ENCODE measurements at regions not wholly inside any gene's neighbourhood (a gene's known extent, or its start where the extent isn't known, plus 50 kb on each side); places are given as distances from the start of the nearest gene placed in this dataset.

DNA sequence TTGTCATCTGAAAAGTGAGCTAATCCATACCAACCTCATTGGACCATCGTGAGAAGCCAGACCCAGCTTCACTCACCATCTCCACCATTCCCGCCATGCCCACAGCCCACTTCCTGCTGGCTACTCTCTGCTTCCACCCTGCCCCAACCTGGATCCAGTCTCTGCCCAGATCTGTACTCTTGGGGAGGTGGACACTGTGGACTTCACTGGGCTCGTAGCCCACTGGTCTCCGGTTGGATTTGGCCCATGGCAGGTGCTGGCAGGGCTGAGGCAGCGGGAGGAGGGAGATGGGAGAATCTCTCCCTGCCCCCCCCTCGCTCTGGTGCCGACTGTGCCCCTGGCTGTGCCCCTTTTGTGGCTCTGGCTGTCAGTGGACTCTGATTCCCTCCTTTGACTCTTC is 193.8 kb downstream of the ABHD5 start:
- H3K27ac ChIP-seq (ENCODE audit: low read depth, low read length), result no peak overlapping the region
- no peaks in the 10 kb centered on the region for H3K27me3 ChIP-seq (ENCODE audit: control insufficient read depth, insufficient read depth, low read length)
- TF ChIP-seq, protein P1, sequence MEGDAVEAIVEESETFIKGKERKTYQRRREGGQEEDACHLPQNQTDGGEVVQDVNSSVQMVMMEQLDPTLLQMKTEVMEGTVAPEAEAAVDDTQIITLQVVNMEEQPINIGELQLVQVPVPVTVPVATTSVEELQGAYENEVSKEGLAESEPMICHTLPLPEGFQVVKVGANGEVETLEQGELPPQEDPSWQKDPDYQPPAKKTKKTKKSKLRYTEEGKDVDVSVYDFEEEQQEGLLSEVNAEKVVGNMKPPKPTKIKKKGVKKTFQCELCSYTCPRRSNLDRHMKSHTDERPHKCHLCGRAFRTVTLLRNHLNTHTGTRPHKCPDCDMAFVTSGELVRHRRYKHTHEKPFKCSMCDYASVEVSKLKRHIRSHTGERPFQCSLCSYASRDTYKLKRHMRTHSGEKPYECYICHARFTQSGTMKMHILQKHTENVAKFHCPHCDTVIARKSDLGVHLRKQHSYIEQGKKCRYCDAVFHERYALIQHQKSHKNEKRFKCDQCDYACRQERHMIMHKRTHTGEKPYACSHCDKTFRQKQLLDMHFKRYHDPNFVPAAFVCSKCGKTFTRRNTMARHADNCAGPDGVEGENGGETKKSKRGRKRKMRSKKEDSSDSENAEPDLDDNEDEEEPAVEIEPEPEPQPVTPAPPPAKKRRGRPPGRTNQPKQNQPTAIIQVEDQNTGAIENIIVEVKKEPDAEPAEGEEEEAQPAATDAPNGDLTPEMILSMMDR (IDR thresholded peaks at IDR 0.05; ENCODE audit: low read depth, low read length), result no peak
- no peak for DNase-seq (ENCODE audit: low read depth, low spot score)
- H3K9me3 ChIP-seq (ENCODE audit: control insufficient read depth, insufficient read depth, low read length), result peaks cover 3% of the 10 kb centered on the region; the same call in 1 of the 2 replicates
- H3K4me3 ChIP-seq (ENCODE audit: low read depth, low read length), result no peak overlapping the region
- ChIA-PET POLR2A (no interaction called here), CTCF (no interaction called here)

DNA sequence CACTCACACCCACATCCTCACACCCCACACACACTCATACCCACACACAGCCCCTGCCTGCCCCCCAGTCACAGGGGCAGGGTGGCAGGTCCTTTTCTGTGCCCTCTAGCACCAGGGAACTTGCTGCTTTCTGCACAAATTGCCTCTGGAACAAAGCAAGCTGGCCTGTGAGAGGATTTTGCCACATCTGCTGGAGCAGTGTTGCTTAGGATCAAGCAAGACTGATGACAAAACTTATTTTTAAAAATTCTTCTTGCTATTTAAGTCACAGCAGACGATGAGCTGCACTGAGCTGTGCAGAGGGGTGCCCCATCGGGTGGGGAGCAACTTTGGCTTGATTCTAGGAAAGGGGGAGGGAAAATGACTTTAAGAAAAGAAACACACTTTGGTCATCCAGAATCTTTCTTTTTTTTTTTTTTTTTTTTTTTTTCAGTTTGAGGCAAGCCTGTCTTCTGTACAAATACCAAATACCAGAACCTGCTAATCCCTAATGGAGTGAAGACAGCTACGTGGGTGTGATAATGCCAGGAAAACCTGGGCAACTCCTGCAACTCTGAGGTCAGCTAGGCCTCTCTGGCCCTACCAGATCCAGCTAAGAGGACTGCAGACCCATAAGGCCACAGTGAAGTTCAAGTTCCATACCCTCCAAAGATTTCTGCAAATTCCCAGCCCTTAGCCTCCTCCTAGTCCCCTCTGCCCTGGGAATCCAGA is 195.3 kb downstream of the ABHD5 start:
- ChIA-PET POLR2A (no interaction called here), CTCF (interaction anchor here (0.6 kb wide), 1 partner anchor 117 kb away, joined by 3 read pairs; no protein-coding TSS in a partner anchor)
- Histone ChIP-seq H3K9me3 (ENCODE audit: control insufficient read depth, insufficient read depth, low read length) (peaks cover 3% of the 10 kb centered on the region; the same call in 1 of the 2 replicates), H3K4me3 (ENCODE audit: low read depth, low read length) (no peak overlapping the region), H3K27ac (ENCODE audit: low read depth, low read length) (no peak overlapping the region), H3K27me3 (ENCODE audit: control insufficient read depth, insufficient read depth, low read length) (no peaks in the 10 kb centered on the region)
- no peak for DNase-seq (ENCODE audit: low read depth, low spot score)
- TF ChIP-seq, protein P1 (IDR thresholded peaks at IDR 0.05; ENCODE audit: low read depth, low read length), result no peak

- CTCF ChIA-PET, result no interaction called here
- TF ChIP-seq, protein P1 (IDR thresholded peaks at IDR 0.05; ENCODE audit: low read depth, low read length), result no peak
- POLR2A ChIA-PET, result no interaction called here
Measured at GRCh38 chr3:43892061-43892460, 201.3 kb downstream of the ABHD5 start.

DNA sequence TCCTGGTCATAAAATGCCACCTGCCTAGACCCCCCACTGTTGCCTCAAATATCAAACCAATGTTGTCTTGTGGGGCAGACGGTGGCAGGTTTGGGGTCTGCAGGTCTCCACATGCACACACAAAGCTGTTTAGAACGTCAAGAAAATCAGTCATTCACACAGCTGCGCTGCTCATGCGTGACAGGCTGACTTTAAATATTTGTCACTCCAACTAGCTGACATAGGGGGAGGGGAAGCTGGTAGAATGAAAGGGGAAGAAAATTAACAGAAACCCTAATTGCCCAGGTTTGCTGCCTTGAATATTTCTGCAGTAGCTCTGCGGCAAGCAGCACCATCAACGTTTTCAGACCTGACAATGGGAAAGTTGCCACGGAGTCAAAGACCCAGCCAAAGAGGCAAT is 201.8 kb downstream of the ABHD5 start:
- no peaks in the 10 kb centered on the region for H3K9me3 ChIP-seq (ENCODE audit: control insufficient read depth, insufficient read depth, low read length)
- no peaks in the 10 kb centered on the region for H3K27me3 ChIP-seq (ENCODE audit: control insufficient read depth, insufficient read depth, low read length)
- no peak overlapping the region for H3K4me3 ChIP-seq (ENCODE audit: low read depth, low read length)
- ChIA-PET CTCF (no interaction called here), POLR2A (no interaction called here)
- H3K27ac ChIP-seq (ENCODE audit: low read depth, low read length), result no peak overlapping the region
- no peak for DNase-seq (ENCODE audit: low read depth, low spot score)
- TF ChIP-seq, protein P1 (IDR thresholded peaks at IDR 0.05; ENCODE audit: low read depth, low read length), result no peak

More at GRCh38 chr3:43892061-43892460, 201.3 kb downstream of the ABHD5 start:
- no peak overlapping the region for H3K4me3 ChIP-seq (ENCODE audit: low read depth, low read length)
- no peak for DNase-seq (ENCODE audit: low read depth, low spot score)
- H3K27me3 ChIP-seq (ENCODE audit: control insufficient read depth, insufficient read depth, low read length), result no peaks in the 10 kb centered on the region
- H3K27ac ChIP-seq (ENCODE audit: low read depth, low read length), result no peak overlapping the region
- H3K9me3 ChIP-seq (ENCODE audit: control insufficient read depth, insufficient read depth, low read length), result no peaks in the 10 kb centered on the region

- TF ChIP-seq, protein P1 (IDR thresholded peaks at IDR 0.05; ENCODE audit: low read depth, low read length), result no peak
- no peaks in the 10 kb centered on the region for H3K27me3 ChIP-seq (ENCODE audit: control insufficient read depth, insufficient read depth, low read length)
- DNase-seq (ENCODE audit: low read depth, low spot score), result no peak
- peak overlapping the region; percentile 56 for H3K4me3 ChIP-seq (ENCODE audit: low read depth, low read length)
- H3K27ac ChIP-seq (ENCODE audit: low read depth, low read length), result no peak overlapping the region
- ChIA-PET CTCF (interaction anchor here (0.6 to 1.0 kb wide), 3 partner anchors 39 to 171 kb away, joined by 3 read pairs; no protein-coding TSS in a partner anchor), POLR2A (interaction anchor here (0.7 kb wide), 1 partner anchor 36 kb away, joined by 3 read pairs; no protein-coding TSS in a partner anchor)
- H3K9me3 ChIP-seq (ENCODE audit: control insufficient read depth, insufficient read depth, low read length), result no peaks in the 10 kb centered on the region
Measured at GRCh38 chr3:43893727-43894126, 203.0 kb downstream of the ABHD5 start.

Measured in AG04450 (cell line).